ENCODE measurements at regions not wholly inside any gene's neighbourhood (a gene's known extent, or its start where the extent isn't known, plus 50 kb on each side); places are given as distances from the start of the nearest gene placed in this dataset.

DNA sequence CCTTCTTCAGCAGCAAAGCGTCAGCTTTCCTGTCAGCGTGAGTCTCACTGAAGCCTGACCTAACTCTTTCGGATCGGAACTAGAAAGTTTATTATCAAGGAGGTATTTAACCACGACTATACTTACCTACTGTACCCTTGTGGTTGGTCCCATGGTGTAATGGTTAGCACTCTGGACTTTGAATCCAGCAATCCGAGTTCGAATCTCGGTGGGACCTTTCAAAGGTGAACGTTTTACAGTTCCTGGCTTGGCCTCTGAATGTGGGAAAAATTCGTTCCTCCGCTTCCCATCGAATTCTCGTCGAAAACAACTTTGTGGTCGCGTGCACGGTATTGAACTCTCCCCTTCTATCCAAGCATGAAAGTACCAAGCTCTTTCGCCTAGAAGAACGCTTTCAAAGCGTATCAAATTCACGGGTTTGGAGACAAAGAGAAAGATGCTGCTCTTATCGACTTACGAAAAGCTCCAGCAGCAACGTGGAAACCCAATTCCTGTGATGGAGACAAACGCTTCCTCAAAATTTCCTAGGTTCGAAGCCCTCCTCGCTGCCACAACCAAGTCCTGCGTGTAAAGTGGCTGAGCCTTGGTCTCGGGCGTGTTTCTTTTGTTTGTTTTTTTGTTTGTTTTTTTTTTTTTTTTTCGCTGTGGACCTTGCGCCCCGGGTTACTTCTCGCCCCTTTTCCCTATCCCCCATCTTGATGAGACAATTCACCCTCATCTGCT lies 63.7 kb downstream of the GPX5 start:
- TF ChIP-seq, protein P1, sequence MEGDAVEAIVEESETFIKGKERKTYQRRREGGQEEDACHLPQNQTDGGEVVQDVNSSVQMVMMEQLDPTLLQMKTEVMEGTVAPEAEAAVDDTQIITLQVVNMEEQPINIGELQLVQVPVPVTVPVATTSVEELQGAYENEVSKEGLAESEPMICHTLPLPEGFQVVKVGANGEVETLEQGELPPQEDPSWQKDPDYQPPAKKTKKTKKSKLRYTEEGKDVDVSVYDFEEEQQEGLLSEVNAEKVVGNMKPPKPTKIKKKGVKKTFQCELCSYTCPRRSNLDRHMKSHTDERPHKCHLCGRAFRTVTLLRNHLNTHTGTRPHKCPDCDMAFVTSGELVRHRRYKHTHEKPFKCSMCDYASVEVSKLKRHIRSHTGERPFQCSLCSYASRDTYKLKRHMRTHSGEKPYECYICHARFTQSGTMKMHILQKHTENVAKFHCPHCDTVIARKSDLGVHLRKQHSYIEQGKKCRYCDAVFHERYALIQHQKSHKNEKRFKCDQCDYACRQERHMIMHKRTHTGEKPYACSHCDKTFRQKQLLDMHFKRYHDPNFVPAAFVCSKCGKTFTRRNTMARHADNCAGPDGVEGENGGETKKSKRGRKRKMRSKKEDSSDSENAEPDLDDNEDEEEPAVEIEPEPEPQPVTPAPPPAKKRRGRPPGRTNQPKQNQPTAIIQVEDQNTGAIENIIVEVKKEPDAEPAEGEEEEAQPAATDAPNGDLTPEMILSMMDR (IDR thresholded peaks at IDR 0.05) = no peak
- TF ChIP-seq POLR2A (IDR thresholded peaks at IDR 0.05) (no peak), POLR2AphosphoS5 (IDR thresholded peaks at IDR 0.05; ENCODE audit: insufficient read depth in 1 of 2, low read depth in 1 of 2) (no peak)
- Histone ChIP-seq H3K27ac (peak overlapping the region; percentile 5), H3K4me3 (peak overlapping the region; percentile 24 to 26), H3K36me3 (no peaks in the 10 kb centered on the region), H3K27me3 (no peaks in the 10 kb centered on the region), H3K4me1 (peaks cover 19% of the 10 kb centered on the region), H3K9me3 (no peaks in the 10 kb centered on the region)
- intact Hi-C loops (cut with DNase I) = no loop called here
- DNase-seq (ENCODE audit: extremely low spot score in 2 of 2) = no peak

DNA sequence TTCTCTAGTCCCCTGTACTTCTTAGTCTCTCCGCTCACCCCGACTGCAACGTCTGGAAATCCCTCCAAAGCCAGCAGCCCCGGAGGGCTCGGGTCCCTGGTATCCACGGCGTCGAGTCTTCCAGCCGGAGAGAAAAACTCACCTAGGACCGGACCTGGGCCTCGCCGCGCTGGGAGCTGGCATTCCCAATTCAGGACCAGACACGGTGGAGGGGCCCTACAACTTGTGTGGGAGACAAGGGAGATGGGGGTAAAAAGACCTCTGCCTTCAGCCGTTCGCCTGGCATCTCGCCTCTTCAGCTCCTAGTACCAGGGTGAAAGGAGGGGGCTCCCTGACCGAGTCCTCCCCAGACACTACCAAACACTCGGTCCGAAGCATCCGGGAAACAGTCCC lies 64.3 kb downstream of the GPX5 start:
- TF ChIP-seq POLR2A (IDR thresholded peaks at IDR 0.05) (no peak), POLR2AphosphoS5 (IDR thresholded peaks at IDR 0.05; ENCODE audit: insufficient read depth in 1 of 2, low read depth in 1 of 2) (no peak)
- TF ChIP-seq, protein P1 (IDR thresholded peaks at IDR 0.05) = no peak
- Histone ChIP-seq H3K4me1 (peaks cover 19% of the 10 kb centered on the region), H3K4me3 (peak overlapping the region; percentile 24 to 26), H3K27me3 (no peaks in the 10 kb centered on the region), H3K36me3 (no peaks in the 10 kb centered on the region), H3K27ac (no peak overlapping the region), H3K9me3 (no peaks in the 10 kb centered on the region)
- intact Hi-C loops (cut with DNase I) = no loop called here
- DNase-seq (ENCODE audit: extremely low spot score in 2 of 2) = no peak

DNA sequence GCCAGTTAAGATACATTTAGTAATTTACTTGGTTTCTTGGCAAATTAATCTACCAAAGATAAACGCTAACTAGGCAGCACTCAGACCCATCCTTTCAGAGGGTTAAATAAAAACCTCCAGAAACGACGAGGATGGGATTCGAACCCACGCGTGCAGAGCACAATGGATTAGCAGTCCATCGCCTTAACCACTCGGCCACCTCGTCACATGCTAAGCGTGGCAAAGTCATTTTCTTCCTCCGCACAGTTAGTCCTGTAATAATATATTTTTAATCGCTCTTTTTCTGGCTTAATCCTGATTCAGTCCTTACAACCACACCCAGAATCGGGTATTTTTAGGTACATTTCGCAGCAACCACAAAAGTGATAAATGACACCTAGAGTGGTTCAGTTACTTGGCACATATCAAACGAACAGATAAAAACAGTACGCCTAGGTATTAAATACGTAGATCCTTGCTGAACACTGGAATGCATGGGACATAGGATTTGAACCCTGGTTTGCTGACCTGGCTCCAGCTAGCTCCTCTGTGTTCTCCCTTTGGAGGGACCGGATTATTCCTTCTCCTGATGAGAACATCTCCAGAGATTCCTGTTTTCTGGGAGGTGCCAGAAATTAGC lies 71.6 kb downstream of the GPX5 start:
- DNase-seq (ENCODE audit: extremely low spot score in 2 of 2) = no peak
- Histone ChIP-seq H3K27me3 (no peaks in the 10 kb centered on the region), H3K9me3 (no peaks in the 10 kb centered on the region), H3K4me1 (no peaks in the 10 kb centered on the region), H3K27ac (no peak overlapping the region), H3K4me3 (peak overlapping the region in 1 of 2 donors; percentile 7), H3K36me3 (no peaks in the 10 kb centered on the region)
- TF ChIP-seq POLR2AphosphoS5 (IDR thresholded peaks at IDR 0.05; ENCODE audit: insufficient read depth in 1 of 2, low read depth in 1 of 2) = no peak
- no peak for TF ChIP-seq POLR2A (IDR thresholded peaks at IDR 0.05)
- TF ChIP-seq, protein P1 (IDR thresholded peaks at IDR 0.05) = no peak
- intact Hi-C loops (cut with DNase I) = no loop called here

DNA sequence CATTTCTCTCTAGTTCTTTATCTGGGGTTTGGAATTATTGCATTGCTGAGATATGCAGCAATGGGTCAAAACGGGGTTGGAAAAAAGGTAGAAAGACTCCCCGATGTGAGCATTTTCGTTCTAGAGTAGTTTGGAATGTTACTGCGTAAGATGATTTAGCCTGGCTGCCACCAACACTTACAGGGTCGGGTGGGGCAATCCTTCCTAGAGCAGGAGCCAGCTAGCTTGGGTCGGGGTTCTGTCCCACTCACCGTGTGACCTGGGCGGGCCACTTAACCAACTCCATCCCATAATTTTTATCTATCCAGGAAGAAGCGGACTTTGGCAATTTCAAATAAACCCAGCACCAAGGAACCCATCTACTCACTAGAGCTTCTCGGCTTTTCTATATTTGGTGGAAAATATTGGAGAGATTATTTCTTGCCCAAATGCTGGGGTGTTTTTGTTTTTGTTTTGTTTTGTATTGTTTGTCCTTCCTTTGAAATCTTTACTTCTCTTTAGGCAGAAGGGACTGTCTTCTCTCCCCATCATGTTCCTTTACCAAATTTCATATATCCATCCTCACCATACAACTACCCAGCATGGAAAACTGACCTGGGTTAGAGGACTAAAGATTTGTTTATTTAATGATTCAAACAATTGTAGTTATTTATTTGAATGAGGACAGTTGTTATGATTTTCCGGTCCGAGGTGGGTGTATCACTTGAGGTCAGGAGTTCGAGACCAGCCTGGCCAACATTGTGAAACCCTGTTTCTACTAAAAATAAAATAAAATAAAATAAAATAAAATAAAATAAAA lies 72.4 kb downstream of the GPX5 start:
- no peak for TF ChIP-seq POLR2AphosphoS5 (IDR thresholded peaks at IDR 0.05; ENCODE audit: insufficient read depth in 1 of 2, low read depth in 1 of 2)
- TF ChIP-seq, protein P1 (IDR thresholded peaks at IDR 0.05) = no peak
- TF ChIP-seq POLR2A (IDR thresholded peaks at IDR 0.05) = no peak
- intact Hi-C loops (cut with DNase I) = no loop called here
- no peaks in the 10 kb centered on the region for H3K9me3 ChIP-seq
- no peak for DNase-seq (ENCODE audit: extremely low spot score in 2 of 2)
- H3K36me3 ChIP-seq = no peaks in the 10 kb centered on the region
- no peak overlapping the region for H3K27ac ChIP-seq
- no peaks in the 10 kb centered on the region for H3K27me3 ChIP-seq
- H3K4me1 ChIP-seq = no peaks in the 10 kb centered on the region
- H3K4me3 ChIP-seq = peak overlapping the region in 1 of 2 donors; percentile 7
